Astrocyte (in vitro differentiated cells and primary cell): ENCODE measurements at regions not wholly inside any gene's neighbourhood (a gene's known extent, or its start where the extent isn't known, plus 50 kb on each side); places are given as distances from the start of the nearest gene placed in this dataset.
"Not testable (repeated sequence)": the region's sequence is repeated elsewhere in the genome, so short reads cannot be mapped to it uniquely, and the experiment has no call there.

Source experiments
- DNase-seq: peaks from one replicate; pipeline ENCODE4 v3.0.0-alpha.2; 2010; ENCODE audit warnings: low read depth
- FAIRE-seq: peaks from 2 replicates; lab custom pipeline; 2011; peaks lifted over from hg19 to GRCh38; lab: Jason Lieb, UNC
- H2AFZ ChIP-seq: 2 replicates; pipeline ENCODE4 v1.6.0; 2012; ENCODE audit warnings: low read depth, low read length, inconsistent platforms
- H3K27ac ChIP-seq: 2 replicates; pipeline ENCODE4 v1.5.1; 2011; ENCODE audit warnings: low read depth, low read length, inconsistent platforms
- H3K27me3 ChIP-seq: 2 replicates; pipeline ENCODE4 v1.6.0; 2011; ENCODE audit warnings: low read length, inconsistent platforms; ENCODE audit not compliant: insufficient read depth
- H3K36me3 ChIP-seq: 2 replicates; pipeline ENCODE4 v1.5.1; 2011; ENCODE audit warnings: low read length, inconsistent platforms; ENCODE audit not compliant: insufficient read depth
- H3K4me1 ChIP-seq: 2 replicates; pipeline ENCODE4 v1.5.1; 2011; ENCODE audit warnings: low read length, inconsistent platforms; ENCODE audit not compliant: insufficient read depth
- H3K4me2 ChIP-seq: 2 replicates; pipeline ENCODE4 v1.6.0; 2012; ENCODE audit warnings: low read length, inconsistent platforms
- H3K4me3 ChIP-seq: 2 replicates; pipeline ENCODE4 v1.5.1; 2011; ENCODE audit warnings: low read depth, mild to moderate bottlenecking, low read length, inconsistent platforms; ENCODE audit not compliant: insufficient read depth
- H3K79me2 ChIP-seq: 2 replicates; pipeline ENCODE4 v1.6.0; 2012; ENCODE audit warnings: mild to moderate bottlenecking, low read length, inconsistent platforms; ENCODE audit not compliant: insufficient read depth
- H3K9ac ChIP-seq: 2 replicates; pipeline ENCODE4 v1.6.0; 2012; ENCODE audit warnings: mild to moderate bottlenecking, low read length, inconsistent platforms
- H3K9me3 ChIP-seq: 2 replicates; pipeline ENCODE4 v1.5.1; 2012; ENCODE audit warnings: low read depth, mild to moderate bottlenecking, low read length, inconsistent platforms; ENCODE audit not compliant: insufficient read depth
- H4K20me1 ChIP-seq: 2 replicates; pipeline ENCODE4 v1.6.0; 2012; ENCODE audit warnings: low read length, inconsistent platforms; ENCODE audit not compliant: insufficient read depth
- H3K27ac Mint-ChIP-seq: one replicate; pipeline ENCODE4 v1.8.0; 2021; ENCODE audit warnings: mild to moderate bottlenecking, mixed read lengths; ENCODE audit not compliant: unreplicated experiment
- H3K27me3 Mint-ChIP-seq: one replicate; pipeline ENCODE4 v1.8.0; 2021; ENCODE audit warnings: low read depth, mixed read lengths; ENCODE audit not compliant: unreplicated experiment
- H3K36me3 Mint-ChIP-seq: one replicate; pipeline ENCODE4 v1.8.0; 2021; ENCODE audit warnings: low read depth, mixed read lengths; ENCODE audit not compliant: unreplicated experiment
- H3K4me1 Mint-ChIP-seq: one replicate; pipeline ENCODE4 v1.8.0; 2021; ENCODE audit warnings: low read depth, mixed read lengths; ENCODE audit not compliant: unreplicated experiment
- H3K4me3 Mint-ChIP-seq: one replicate; pipeline ENCODE4 v1.8.0; 2021; ENCODE audit warnings: mild to moderate bottlenecking, moderate library complexity, mixed read lengths; ENCODE audit not compliant: unreplicated experiment
- H3K9me3 Mint-ChIP-seq: one replicate; pipeline ENCODE4 v1.8.0; 2021; ENCODE audit warnings: mild to moderate bottlenecking, mixed read lengths; ENCODE audit not compliant: unreplicated experiment
- EZH2 ChIP-seq: IDR thresholded peaks from 2 replicates; pipeline ENCODE4 v1.6.1; 2012; ENCODE audit warnings: mild to moderate bottlenecking, low read length, inconsistent platforms; ENCODE audit not compliant: insufficient read depth
- TF ChIP-seq, protein P1 (sequence below): IDR thresholded peaks from 2 replicates; pipeline ENCODE4 v1.5.1; 2011; ENCODE audit warnings: low read depth, mild to moderate bottlenecking, inconsistent platforms, low read length, moderate library complexity; ENCODE audit not compliant: insufficient read depth

DNA sequence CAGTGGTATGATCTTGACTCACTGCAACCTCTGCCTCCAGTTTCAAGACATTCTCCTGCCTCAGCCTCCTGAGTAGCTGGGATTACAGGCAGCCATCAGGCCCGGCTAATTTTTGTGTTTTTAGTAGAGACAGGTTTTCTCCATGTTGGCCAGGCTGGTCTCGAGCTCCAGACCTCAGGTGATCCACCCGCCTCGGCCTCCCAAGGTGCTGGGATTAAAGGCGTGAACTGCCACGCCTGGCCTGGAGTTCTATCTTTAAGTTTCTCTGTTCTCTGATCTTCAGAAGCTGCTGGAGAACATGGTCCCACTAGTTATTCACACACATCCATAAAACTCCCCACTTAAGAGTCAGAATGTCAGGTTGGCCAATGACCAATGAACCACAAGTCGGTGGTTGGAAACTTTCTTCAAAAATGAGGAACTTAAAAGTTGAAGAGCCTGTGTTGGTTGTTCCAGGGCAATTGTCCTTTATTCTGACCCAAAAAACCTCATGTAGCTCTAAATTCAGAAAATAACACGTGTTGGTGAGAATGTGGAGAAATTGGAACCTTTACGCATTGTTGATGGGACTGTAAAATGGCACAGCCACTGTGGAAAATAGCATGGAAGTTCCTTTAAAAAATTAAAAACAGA, 55.9 kb upstream of the PIK3CB start:
- Histone ChIP-seq H3K27ac (no peak overlapping the region), H3K9me3 (no peaks in the 10 kb centered on the region), H3K4me2 (no peak overlapping the region), H4K20me1 (no peaks in the 10 kb centered on the region), H2AFZ (no peak overlapping the region), H3K9ac (no peak overlapping the region), H3K27me3 (no peaks in the 10 kb centered on the region), H3K4me3 (no peak overlapping the region), H3K4me1 (no peaks in the 10 kb centered on the region), H3K36me3 (no peaks in the 10 kb centered on the region), H3K79me2 (no peaks in the 10 kb centered on the region)
- no peaks in the 10 kb centered on the region for H3K9me3 Mint-ChIP-seq
- no peak overlapping the region for H3K27ac Mint-ChIP-seq
- H3K4me1 Mint-ChIP-seq, result no peaks in the 10 kb centered on the region
- FAIRE-seq (no peak), DNase-seq (no peak)
- H3K27me3 Mint-ChIP-seq, result peaks cover 2% of the 10 kb centered on the region
- TF ChIP-seq, protein P1, sequence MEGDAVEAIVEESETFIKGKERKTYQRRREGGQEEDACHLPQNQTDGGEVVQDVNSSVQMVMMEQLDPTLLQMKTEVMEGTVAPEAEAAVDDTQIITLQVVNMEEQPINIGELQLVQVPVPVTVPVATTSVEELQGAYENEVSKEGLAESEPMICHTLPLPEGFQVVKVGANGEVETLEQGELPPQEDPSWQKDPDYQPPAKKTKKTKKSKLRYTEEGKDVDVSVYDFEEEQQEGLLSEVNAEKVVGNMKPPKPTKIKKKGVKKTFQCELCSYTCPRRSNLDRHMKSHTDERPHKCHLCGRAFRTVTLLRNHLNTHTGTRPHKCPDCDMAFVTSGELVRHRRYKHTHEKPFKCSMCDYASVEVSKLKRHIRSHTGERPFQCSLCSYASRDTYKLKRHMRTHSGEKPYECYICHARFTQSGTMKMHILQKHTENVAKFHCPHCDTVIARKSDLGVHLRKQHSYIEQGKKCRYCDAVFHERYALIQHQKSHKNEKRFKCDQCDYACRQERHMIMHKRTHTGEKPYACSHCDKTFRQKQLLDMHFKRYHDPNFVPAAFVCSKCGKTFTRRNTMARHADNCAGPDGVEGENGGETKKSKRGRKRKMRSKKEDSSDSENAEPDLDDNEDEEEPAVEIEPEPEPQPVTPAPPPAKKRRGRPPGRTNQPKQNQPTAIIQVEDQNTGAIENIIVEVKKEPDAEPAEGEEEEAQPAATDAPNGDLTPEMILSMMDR, result no peak
- TF ChIP-seq EZH2, result no peak
- H3K36me3 Mint-ChIP-seq, result no peaks in the 10 kb centered on the region
- H3K4me3 Mint-ChIP-seq, result no peak overlapping the region

DNA sequence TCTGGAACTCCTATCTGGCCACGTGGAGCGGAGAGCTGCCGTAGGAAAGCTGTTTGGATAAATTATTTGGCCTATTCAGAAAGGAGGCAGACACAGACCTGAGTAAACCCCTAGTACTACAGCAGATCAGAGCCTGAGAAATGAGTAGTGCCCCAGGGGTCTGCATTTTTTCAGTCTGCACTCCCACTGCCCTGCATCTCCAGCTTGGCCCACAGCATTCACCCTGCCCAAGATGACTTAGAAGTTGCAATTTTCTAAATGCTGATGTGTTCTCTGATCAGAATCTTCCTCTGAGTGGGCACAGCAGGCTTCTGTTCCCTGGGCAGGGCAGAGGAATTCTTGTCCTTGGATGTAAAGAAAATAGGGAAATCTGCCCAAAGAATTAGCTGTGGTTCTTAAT, 55.1 kb upstream of the PIK3CB start:
- Histone ChIP-seq H3K79me2 (no peaks in the 10 kb centered on the region), H3K27ac (no peak overlapping the region), H3K9me3 (no peaks in the 10 kb centered on the region), H3K4me1 (no peaks in the 10 kb centered on the region), H3K4me2 (no peak overlapping the region), H4K20me1 (no peaks in the 10 kb centered on the region), H2AFZ (no peak overlapping the region), H3K36me3 (no peaks in the 10 kb centered on the region), H3K9ac (no peak overlapping the region), H3K4me3 (no peak overlapping the region), H3K27me3 (no peaks in the 10 kb centered on the region)
- Mint-ChIP-seq H3K36me3 (no peaks in the 10 kb centered on the region), H3K27me3 (peaks cover 2% of the 10 kb centered on the region), H3K9me3 (no peaks in the 10 kb centered on the region), H3K4me1 (no peaks in the 10 kb centered on the region), H3K4me3 (no peak overlapping the region), H3K27ac (no peak overlapping the region)
- TF ChIP-seq, protein P1, result no peak
- TF ChIP-seq EZH2, result no peak
- DNase-seq, result no peak
- no peak for FAIRE-seq

DNA sequence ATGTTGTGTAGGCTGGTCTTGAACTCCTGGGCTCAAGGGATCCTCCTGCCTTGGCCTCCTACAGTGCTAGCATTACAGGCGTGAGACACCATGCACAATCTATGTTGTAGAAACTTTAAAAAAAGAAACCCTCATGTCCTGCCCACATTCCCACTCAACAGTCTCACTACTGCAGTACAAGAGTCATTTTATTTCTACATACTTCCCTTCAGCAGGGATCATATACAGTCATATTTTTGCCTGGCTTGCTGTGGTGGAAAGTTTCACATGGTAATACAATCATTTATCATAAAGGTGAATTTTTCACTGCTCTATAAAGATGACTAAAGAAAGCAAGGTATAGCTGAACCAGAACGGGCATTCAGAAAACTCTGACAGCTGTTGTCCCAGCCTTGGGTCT, 53.8 kb upstream of the PIK3CB start:
- Mint-ChIP-seq H3K36me3 (no peaks in the 10 kb centered on the region), H3K4me1 (no peaks in the 10 kb centered on the region), H3K4me3 (no peak overlapping the region), H3K27ac (peak overlapping the region; percentile 53), H3K9me3 (no peaks in the 10 kb centered on the region), H3K27me3 (peaks cover 2% of the 10 kb centered on the region)
- no peaks in the 10 kb centered on the region for H3K36me3 ChIP-seq
- no peaks in the 10 kb centered on the region for H3K4me1 ChIP-seq
- H3K4me2 ChIP-seq, result no peak overlapping the region
- no peak for FAIRE-seq
- H3K79me2 ChIP-seq, result no peaks in the 10 kb centered on the region
- H2AFZ ChIP-seq, result no peak overlapping the region
- H4K20me1 ChIP-seq, result no peaks in the 10 kb centered on the region
- H3K9ac ChIP-seq, result no peak overlapping the region
- no peak for DNase-seq
- no peaks in the 10 kb centered on the region for H3K9me3 ChIP-seq
- no peak for TF ChIP-seq EZH2
- TF ChIP-seq, protein P1, result no peak
- H3K27ac ChIP-seq, result no peak overlapping the region
- H3K4me3 ChIP-seq, result no peak overlapping the region
- no peaks in the 10 kb centered on the region for H3K27me3 ChIP-seq

DNA sequence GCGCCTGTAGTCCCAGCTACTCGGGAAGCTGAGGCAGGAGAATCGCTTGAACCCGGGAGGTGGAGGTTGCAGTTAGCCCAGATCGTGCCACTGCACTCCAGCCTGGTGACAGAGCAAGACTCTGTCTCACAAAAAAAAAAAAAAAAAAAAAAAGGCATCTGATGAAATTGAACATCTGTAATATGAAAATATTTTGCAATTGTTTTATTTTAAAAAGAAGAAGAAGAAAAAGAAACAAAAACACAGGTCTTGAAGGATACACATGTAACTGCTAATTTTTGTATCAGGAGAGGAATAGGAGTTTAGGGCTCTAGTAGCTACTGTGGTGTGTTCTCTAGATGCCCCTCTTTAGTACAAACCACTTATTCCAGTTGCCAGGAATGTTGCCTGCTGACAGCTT, 51.4 kb upstream of the PIK3CB start:
- H3K36me3 Mint-ChIP-seq, H3K27me3 Mint-ChIP-seq, H3K27ac Mint-ChIP-seq, H3K4me1 Mint-ChIP-seq, H3K9me3 ChIP-seq, H3K4me3 ChIP-seq, H3K4me2 ChIP-seq, H3K9me3 Mint-ChIP-seq, H4K20me1 ChIP-seq, H3K9ac ChIP-seq, FAIRE-seq, H3K27me3 ChIP-seq, H3K4me1 ChIP-seq, H2AFZ ChIP-seq, H3K27ac ChIP-seq, H3K4me3 Mint-ChIP-seq, H3K36me3 ChIP-seq, DNase-seq, H3K79me2 ChIP-seq: not testable (repeated sequence)
